ENCODE measurements at regions not wholly inside any gene's neighbourhood (a gene's known extent, or its start where the extent isn't known, plus 50 kb on each side); places are given as distances from the start of the nearest gene placed in this dataset.

GRCh38 chr16:85971902-85972638, 73.1 kb downstream of the IRF8 start:
- DNase-seq (ENCODE audit: low spot score): no peak

- no peak for DNase-seq (ENCODE audit: low spot score)
These were observed 75.7 kb downstream of the IRF8 start for GRCh38 chr16:85974428-85975375.

GRCh38 chr16:85975451-85975981, 76.6 kb downstream of the IRF8 start:
- DNase-seq (ENCODE audit: low spot score): no peak

GRCh38 chr16:85978291-85978775, 79.4 kb downstream of the IRF8 start:
- no peak for DNase-seq (ENCODE audit: low spot score)

- no peak for DNase-seq (ENCODE audit: low spot score)
These were observed 80.0 kb downstream of the IRF8 start for GRCh38 chr16:85978976-85979375.

GRCh38 chr16:85979605-85980004, 80.6 kb downstream of the IRF8 start:
- DNase-seq (ENCODE audit: low spot score): no peak

GRCh38 chr16:85980686-85981085, 81.7 kb downstream of the IRF8 start:
- DNase-seq (ENCODE audit: low spot score): no peak

- no peak for DNase-seq (ENCODE audit: low spot score)
These were observed 83.0 kb downstream of the IRF8 start for GRCh38 chr16:85981826-85982562.

- DNase-seq (ENCODE audit: low spot score): no peak
These were observed 83.6 kb downstream of the IRF8 start for GRCh38 chr16:85982563-85982939.

- no peak for DNase-seq (ENCODE audit: low spot score)
These were observed 84.1 kb downstream of the IRF8 start for GRCh38 chr16:85983064-85983463.

- DNase-seq (ENCODE audit: low spot score): no peak
These were observed 84.8 kb downstream of the IRF8 start for GRCh38 chr16:85983606-85984230.

GRCh38 chr16:85984231-85984880, 85.4 kb downstream of the IRF8 start:
- no peak for DNase-seq (ENCODE audit: low spot score)

- DNase-seq (ENCODE audit: low spot score): no peak
These were observed 86.0 kb downstream of the IRF8 start for GRCh38 chr16:85984947-85985451.

GRCh38 chr16:85986931-85987749, 88.2 kb downstream of the IRF8 start:
- peak; percentile 14 for DNase-seq (ENCODE audit: low spot score)

GRCh38 chr16:85987750-85988078, 88.8 kb downstream of the IRF8 start:
- DNase-seq (ENCODE audit: low spot score): no peak

GRCh38 chr16:85988306-85988705, 89.3 kb downstream of the IRF8 start:
- DNase-seq (ENCODE audit: low spot score): no peak

- DNase-seq (ENCODE audit: low spot score): no peak
These were observed 89.9 kb downstream of the IRF8 start for GRCh38 chr16:85988723-85989313.

- DNase-seq (ENCODE audit: low spot score): no peak
These were observed 90.4 kb downstream of the IRF8 start for GRCh38 chr16:85989376-85989775.

GRCh38 chr16:85989863-85990643, 91.1 kb downstream of the IRF8 start:
- no peak for DNase-seq (ENCODE audit: low spot score)

Measured in CD4-positive, alpha-beta T cell treated with Interleukin-6 at 100 ng/mL for 8 hours (primary cell).